ENCODE measurements at regions not wholly inside any gene's neighbourhood (a gene's known extent, or its start where the extent isn't known, plus 50 kb on each side); places are given as distances from the start of the nearest gene placed in this dataset.

DNA sequence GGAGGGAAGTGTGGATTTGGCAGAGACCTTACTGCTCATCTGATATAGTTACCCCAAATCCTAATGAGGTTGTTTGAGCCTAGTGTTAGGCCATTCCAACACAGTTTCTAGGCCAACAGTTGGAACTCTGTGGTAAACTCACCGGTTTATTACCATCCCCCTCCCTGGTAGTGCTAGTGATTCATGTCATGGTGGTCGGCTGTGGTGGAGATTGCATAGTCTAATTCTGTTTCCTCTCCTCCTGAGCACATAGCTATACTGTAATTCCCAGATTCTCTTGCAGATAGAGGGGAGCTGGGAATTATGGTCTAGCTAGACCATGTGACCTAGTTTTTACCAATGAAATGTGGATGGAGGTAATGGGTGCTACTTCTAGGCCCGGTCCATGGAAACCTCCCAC, 123.7 kb upstream of the KIF26B start:
- H2AFZ ChIP-seq (ENCODE audit: low read length, unreplicated experiment), result no peak overlapping the region
- no peak overlapping the region for H3K4me3 ChIP-seq (ENCODE audit: low read depth, low read length)
- no peak overlapping the region for H3K27ac ChIP-seq (ENCODE audit: low read depth, low read length)
- no peaks in the 10 kb centered on the region for H3K79me2 ChIP-seq (ENCODE audit: control insufficient read depth, insufficient read depth, low read length, unreplicated experiment)
- H3K4me1 ChIP-seq (ENCODE audit: control insufficient read depth, insufficient read depth, low read length, unreplicated experiment), result no peaks in the 10 kb centered on the region
- H3K36me3 ChIP-seq (ENCODE audit: insufficient read depth, low read length), result no peaks in the 10 kb centered on the region
- H3K27me3 ChIP-seq (ENCODE audit: insufficient read depth, low read length), result no peaks in the 10 kb centered on the region

DNA sequence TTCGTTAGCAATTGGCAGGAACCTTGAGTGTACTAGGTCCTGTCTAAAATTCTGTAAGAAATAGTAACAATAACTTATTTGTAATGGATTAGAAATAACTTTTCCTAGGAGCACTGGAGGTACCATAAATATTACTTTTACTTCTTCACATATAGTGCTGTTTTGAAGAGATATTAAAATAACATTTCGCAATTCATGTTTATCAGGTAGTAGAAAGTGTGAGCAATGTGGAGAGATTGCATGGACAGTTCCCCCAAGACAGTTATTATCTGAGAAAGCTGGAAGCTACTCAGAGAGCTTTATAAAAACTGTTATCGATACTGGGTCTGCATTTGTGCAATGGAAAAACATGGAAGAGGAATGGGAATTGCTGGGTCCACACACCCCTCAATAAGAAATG, 128.5 kb upstream of the KIF26B start:
- Histone ChIP-seq H3K27ac (ENCODE audit: low read depth, low read length) (no peak overlapping the region), H3K36me3 (ENCODE audit: insufficient read depth, low read length) (no peaks in the 10 kb centered on the region), H3K27me3 (ENCODE audit: insufficient read depth, low read length) (no peaks in the 10 kb centered on the region), H3K4me3 (ENCODE audit: low read depth, low read length) (no peak overlapping the region), H3K4me1 (ENCODE audit: control insufficient read depth, insufficient read depth, low read length, unreplicated experiment) (no peaks in the 10 kb centered on the region), H3K79me2 (ENCODE audit: control insufficient read depth, insufficient read depth, low read length, unreplicated experiment) (no peaks in the 10 kb centered on the region), H2AFZ (ENCODE audit: low read length, unreplicated experiment) (no peak overlapping the region)

DNA sequence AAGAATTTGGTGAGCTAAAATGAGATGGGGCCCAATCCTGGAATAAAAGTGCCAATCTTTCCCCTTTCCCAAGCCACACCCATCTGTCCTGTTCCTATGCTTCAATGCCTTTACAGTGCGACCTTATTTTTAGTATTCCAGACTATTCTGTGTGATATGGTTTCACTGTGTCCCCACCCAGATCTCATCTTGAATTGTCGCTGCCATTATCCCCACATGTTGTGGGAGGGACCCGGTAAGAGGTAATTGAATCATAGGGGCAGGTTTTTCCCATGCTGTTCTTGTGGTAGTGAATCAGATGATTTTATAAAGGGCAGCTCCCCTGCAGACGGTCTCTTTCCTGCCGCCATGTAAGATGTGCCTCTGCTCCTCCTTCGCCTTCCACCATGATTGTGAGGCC, 129.3 kb upstream of the KIF26B start:
- Histone ChIP-seq H3K79me2 (ENCODE audit: control insufficient read depth, insufficient read depth, low read length, unreplicated experiment) (no peaks in the 10 kb centered on the region), H3K4me3 (ENCODE audit: low read depth, low read length) (no peak overlapping the region), H3K27ac (ENCODE audit: low read depth, low read length) (no peak overlapping the region)

DNA sequence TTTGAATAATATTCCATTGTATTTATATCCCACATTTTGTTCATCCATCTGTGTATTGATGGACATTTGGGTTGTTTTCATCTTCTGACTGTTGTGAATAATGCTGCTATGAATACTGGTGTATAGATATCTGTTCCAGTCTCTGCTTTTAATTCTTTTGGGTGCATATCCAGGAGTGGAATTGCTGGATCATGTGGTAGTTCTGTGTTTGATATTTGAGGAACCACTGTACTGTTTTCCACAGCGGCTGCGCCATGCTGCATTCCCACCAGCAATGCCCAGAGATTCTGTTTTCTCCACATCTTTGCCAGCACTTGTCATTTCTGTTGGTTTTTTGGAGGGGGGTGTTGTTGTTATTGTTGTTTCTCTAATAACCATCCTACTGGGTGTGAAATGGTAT, 131.6 kb upstream of the KIF26B start:
- H2AFZ ChIP-seq (ENCODE audit: low read length, unreplicated experiment), result no peak overlapping the region
- no peaks in the 10 kb centered on the region for H3K36me3 ChIP-seq (ENCODE audit: insufficient read depth, low read length)
- no peak overlapping the region for H3K4me3 ChIP-seq (ENCODE audit: low read depth, low read length)
- no peaks in the 10 kb centered on the region for H3K27me3 ChIP-seq (ENCODE audit: insufficient read depth, low read length)
- H3K4me1 ChIP-seq (ENCODE audit: control insufficient read depth, insufficient read depth, low read length, unreplicated experiment), result no peaks in the 10 kb centered on the region
- H3K27ac ChIP-seq (ENCODE audit: low read depth, low read length), result no peak overlapping the region
- H3K79me2 ChIP-seq (ENCODE audit: control insufficient read depth, insufficient read depth, low read length, unreplicated experiment), result no peaks in the 10 kb centered on the region

More for the DNA sequence above, 129.3 kb upstream of the KIF26B start:
- Histone ChIP-seq H3K4me1 (ENCODE audit: control insufficient read depth, insufficient read depth, low read length, unreplicated experiment) (no peaks in the 10 kb centered on the region), H2AFZ (ENCODE audit: low read length, unreplicated experiment) (no peak overlapping the region), H3K36me3 (ENCODE audit: insufficient read depth, low read length) (no peaks in the 10 kb centered on the region), H3K27me3 (ENCODE audit: insufficient read depth, low read length) (no peaks in the 10 kb centered on the region)

DNA sequence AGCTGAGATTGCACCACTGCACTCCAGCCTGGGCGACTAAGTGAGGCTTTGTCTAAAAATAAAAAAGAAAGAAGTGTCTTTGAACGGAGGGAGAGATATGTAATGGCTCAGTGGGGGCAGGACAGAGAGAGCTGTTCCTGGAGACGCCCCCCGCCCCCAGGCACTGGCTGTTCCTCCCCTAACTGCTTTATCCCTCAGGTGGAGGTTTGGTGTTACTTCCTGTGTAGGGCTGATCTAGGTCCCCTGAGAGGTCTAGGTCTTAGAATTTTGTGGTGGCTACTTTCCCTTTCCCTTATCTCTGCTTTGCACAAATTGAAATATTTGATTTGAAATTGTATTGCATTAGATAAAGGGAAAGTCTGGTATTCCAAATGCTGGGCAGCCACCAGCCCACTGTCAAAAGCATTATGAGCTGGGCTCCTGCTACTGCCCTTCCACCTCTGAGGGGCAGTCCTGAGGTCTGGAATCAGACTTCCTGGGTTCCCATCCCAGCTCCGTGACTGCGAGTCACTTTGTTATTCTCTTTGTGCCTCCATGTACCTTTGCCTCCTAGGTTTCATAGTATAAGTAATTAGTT, 134.8 kb upstream of the KIF26B start:
- Histone ChIP-seq H3K4me1 (ENCODE audit: control insufficient read depth, insufficient read depth, low read length, unreplicated experiment) (no peaks in the 10 kb centered on the region), H3K79me2 (ENCODE audit: control insufficient read depth, insufficient read depth, low read length, unreplicated experiment) (no peaks in the 10 kb centered on the region), H3K4me3 (ENCODE audit: low read depth, low read length) (no peak overlapping the region), H3K27me3 (ENCODE audit: insufficient read depth, low read length) (no peaks in the 10 kb centered on the region), H3K36me3 (ENCODE audit: insufficient read depth, low read length) (no peaks in the 10 kb centered on the region), H3K27ac (ENCODE audit: low read depth, low read length) (no peak overlapping the region), H2AFZ (ENCODE audit: low read length, unreplicated experiment) (no peak overlapping the region)

DNA sequence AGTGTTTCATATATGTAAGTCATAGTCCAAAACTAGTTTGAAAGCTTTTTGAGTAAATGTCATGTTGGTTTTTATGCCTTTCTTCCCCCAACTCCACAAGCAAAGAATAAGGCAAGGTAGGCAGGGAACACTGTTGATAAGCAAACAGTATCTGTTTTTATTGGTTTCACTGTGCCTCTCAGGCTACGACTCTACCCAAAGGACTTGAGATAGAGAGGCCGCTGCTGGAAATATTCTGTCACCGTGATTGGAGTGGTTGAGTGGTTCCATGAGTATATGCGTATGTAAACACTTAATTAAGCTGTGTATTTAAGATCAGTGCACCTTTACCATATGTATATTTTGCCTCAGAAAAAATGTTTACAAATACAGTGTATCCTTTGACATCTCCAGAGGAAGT, 138.1 kb upstream of the KIF26B start:
- H3K36me3 ChIP-seq (ENCODE audit: insufficient read depth, low read length), result no peaks in the 10 kb centered on the region
- H2AFZ ChIP-seq (ENCODE audit: low read length, unreplicated experiment), result no peak overlapping the region
- H3K4me1 ChIP-seq (ENCODE audit: control insufficient read depth, insufficient read depth, low read length, unreplicated experiment), result no peaks in the 10 kb centered on the region
- no peaks in the 10 kb centered on the region for H3K27me3 ChIP-seq (ENCODE audit: insufficient read depth, low read length)
- no peak overlapping the region for H3K4me3 ChIP-seq (ENCODE audit: low read depth, low read length)
- H3K79me2 ChIP-seq (ENCODE audit: control insufficient read depth, insufficient read depth, low read length, unreplicated experiment), result no peaks in the 10 kb centered on the region
- no peak overlapping the region for H3K27ac ChIP-seq (ENCODE audit: low read depth, low read length)

DNA sequence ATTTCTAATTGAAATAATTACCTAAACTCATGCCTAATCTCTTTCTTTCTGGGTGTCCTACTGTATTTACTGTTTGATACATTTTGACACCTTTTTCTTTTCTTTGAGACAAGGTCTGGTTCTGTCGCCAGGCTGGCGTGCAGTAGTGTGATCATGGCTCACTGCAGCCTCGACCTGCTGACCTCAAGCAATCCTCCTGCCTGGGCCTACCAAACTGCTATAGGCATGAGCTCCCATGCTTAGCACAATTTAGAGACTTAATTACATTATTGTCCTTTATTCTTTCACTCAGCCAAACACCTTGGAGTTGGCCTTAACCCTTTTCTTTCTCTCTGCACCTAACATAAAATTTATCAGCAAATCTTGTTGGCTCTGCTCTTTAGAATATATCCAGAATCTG, 139.8 kb upstream of the KIF26B start:
- no peaks in the 10 kb centered on the region for H3K79me2 ChIP-seq (ENCODE audit: control insufficient read depth, insufficient read depth, low read length, unreplicated experiment)
- H3K4me3 ChIP-seq (ENCODE audit: low read depth, low read length), result no peak overlapping the region
- H3K4me1 ChIP-seq (ENCODE audit: control insufficient read depth, insufficient read depth, low read length, unreplicated experiment), result no peaks in the 10 kb centered on the region
- H2AFZ ChIP-seq (ENCODE audit: low read length, unreplicated experiment), result no peak overlapping the region
- no peaks in the 10 kb centered on the region for H3K36me3 ChIP-seq (ENCODE audit: insufficient read depth, low read length)
- H3K27me3 ChIP-seq (ENCODE audit: insufficient read depth, low read length), result no peaks in the 10 kb centered on the region
- H3K27ac ChIP-seq (ENCODE audit: low read depth, low read length), result no peak overlapping the region

DNA sequence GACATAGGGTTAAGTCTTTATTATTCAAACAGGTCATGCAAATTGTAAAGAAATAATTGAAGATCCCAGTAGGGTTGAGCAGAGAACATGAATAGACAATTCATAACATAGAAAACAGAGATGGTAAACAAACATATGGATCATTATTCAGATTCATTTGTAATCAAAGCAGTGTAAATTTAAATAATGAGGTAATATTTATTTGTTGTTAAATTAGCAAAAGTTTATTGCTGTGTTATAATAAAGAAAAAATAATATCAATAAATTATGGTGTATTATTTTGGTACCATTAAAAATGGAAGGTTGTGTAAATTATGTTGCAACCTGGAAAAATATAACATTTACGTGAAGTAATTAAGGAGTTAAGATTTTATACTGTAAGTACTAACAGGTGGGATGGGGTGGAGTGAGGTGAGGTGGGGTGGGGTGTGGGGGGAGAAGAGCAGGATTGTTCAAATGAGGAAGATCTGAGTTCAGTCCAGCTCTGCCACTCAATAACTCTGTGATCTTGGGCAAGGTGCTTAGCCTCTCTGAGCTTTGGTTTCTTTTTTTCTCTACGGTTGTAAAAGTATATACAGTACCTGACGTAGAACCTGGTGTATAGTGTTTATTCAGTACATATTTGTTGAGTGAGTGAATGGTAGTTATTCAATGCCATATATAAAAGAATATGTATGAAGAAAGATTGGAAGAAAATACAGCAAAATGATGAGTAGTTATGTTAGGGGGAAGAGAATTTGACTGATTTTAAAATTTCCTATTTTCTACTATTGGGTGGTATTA, 140.3 kb upstream of the KIF26B start:
- Histone ChIP-seq H3K27ac (ENCODE audit: low read depth, low read length) (no peak overlapping the region), H3K36me3 (ENCODE audit: insufficient read depth, low read length) (no peaks in the 10 kb centered on the region), H2AFZ (ENCODE audit: low read length, unreplicated experiment) (no peak overlapping the region), H3K4me1 (ENCODE audit: control insufficient read depth, insufficient read depth, low read length, unreplicated experiment) (no peaks in the 10 kb centered on the region), H3K4me3 (ENCODE audit: low read depth, low read length) (no peak overlapping the region), H3K79me2 (ENCODE audit: control insufficient read depth, insufficient read depth, low read length, unreplicated experiment) (no peaks in the 10 kb centered on the region), H3K27me3 (ENCODE audit: insufficient read depth, low read length) (no peaks in the 10 kb centered on the region)

DNA sequence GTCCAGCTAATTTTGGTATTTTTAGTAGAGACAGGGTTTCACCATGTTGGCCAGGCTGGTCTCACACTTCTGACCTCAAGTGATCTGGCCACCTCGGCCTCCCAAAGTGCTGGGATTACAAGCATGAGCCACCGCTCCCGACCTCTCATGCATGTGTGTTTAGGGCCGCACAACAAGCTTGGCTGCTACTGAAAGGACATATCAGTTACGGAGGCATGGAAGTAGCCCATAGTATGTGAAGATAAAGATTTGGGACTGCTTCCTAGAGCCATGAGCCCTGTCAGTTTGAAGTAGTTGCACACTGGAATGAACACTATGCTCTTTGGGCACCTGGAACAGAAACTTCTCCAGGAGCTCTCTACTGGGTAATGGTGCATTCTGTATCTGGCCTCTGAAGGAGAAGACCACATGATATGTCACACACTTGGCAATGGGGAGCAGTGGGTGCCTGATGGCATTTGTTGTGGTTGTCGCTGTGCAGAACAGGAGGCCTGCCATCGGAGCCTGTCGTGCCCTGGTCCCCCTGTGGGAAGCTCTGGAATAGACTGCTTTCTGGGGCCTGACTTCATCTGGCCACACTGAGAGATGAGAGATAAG, 144.7 kb upstream of the KIF26B start:
- no peak overlapping the region for H2AFZ ChIP-seq (ENCODE audit: low read length, unreplicated experiment)
- H3K36me3 ChIP-seq (ENCODE audit: insufficient read depth, low read length), result no peaks in the 10 kb centered on the region
- H3K4me1 ChIP-seq (ENCODE audit: control insufficient read depth, insufficient read depth, low read length, unreplicated experiment), result no peaks in the 10 kb centered on the region
- H3K4me3 ChIP-seq (ENCODE audit: low read depth, low read length), result no peak overlapping the region
- H3K79me2 ChIP-seq (ENCODE audit: control insufficient read depth, insufficient read depth, low read length, unreplicated experiment), result no peaks in the 10 kb centered on the region
- no peaks in the 10 kb centered on the region for H3K27me3 ChIP-seq (ENCODE audit: insufficient read depth, low read length)
- no peak overlapping the region for H3K27ac ChIP-seq (ENCODE audit: low read depth, low read length)

DNA sequence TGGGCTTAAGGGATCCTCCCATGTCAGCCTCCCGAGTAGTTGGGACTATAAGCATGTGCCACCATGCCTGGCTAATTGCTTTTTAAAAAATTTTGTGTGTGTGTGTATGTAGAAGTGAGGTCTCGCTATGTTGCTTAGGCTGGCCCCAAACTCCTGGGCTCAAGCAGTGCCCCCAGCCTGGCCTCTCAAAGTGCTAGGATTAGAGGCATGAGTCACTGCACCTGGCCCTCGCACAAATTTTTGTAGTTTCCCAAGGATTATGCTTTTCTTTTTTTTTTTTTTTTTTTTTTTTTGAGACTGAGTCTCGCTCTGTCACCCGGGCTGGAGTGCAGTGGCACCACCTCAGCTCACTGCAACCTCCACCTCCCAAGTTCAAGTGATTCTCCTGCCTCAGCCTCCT, 144.4 kb upstream of the HNRNPU start:
- H3K36me3 ChIP-seq (ENCODE audit: insufficient read depth, low read length), result no peaks in the 10 kb centered on the region
- no peaks in the 10 kb centered on the region for H3K27me3 ChIP-seq (ENCODE audit: insufficient read depth, low read length)
- H3K4me1 ChIP-seq (ENCODE audit: control insufficient read depth, insufficient read depth, low read length, unreplicated experiment), result no peaks in the 10 kb centered on the region
- no peak overlapping the region for H2AFZ ChIP-seq (ENCODE audit: low read length, unreplicated experiment)
- no peak overlapping the region for H3K27ac ChIP-seq (ENCODE audit: low read depth, low read length)
- H3K79me2 ChIP-seq (ENCODE audit: control insufficient read depth, insufficient read depth, low read length, unreplicated experiment), result no peaks in the 10 kb centered on the region
- no peak overlapping the region for H3K4me3 ChIP-seq (ENCODE audit: low read depth, low read length)

DNA sequence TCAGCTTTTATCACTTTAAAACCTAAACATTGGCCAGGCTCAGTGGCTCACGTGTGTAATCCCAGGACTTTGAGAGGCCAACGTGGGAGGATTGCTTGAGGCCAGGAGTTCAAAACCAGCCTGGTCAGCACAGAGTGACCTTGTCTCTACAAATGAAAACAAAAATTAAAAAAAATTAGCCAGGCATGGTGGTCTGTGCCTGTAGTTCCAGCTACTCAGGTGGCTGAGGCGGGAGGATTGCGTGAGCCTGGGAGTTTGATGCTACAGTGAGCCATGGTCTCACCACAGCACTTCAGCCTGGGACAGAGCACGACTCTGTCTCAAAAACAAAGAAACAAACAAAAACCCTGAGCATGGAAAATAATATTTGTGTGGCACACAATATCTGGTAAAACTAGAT, 143.5 kb upstream of the HNRNPU start:
- Histone ChIP-seq H3K4me3 (ENCODE audit: low read depth, low read length) (no peak overlapping the region), H3K27me3 (ENCODE audit: insufficient read depth, low read length) (no peaks in the 10 kb centered on the region), H3K4me1 (ENCODE audit: control insufficient read depth, insufficient read depth, low read length, unreplicated experiment) (no peaks in the 10 kb centered on the region), H3K27ac (ENCODE audit: low read depth, low read length) (no peak overlapping the region), H2AFZ (ENCODE audit: low read length, unreplicated experiment) (no peak overlapping the region), H3K36me3 (ENCODE audit: insufficient read depth, low read length) (no peaks in the 10 kb centered on the region), H3K79me2 (ENCODE audit: control insufficient read depth, insufficient read depth, low read length, unreplicated experiment) (no peaks in the 10 kb centered on the region)

Measured in ACC112 (cell line).